LNCAP (cell line): ENCODE measurements at regions not wholly inside any gene's neighbourhood (a gene's known extent, or its start where the extent isn't known, plus 50 kb on each side); places are given as distances from the start of the nearest gene placed in this dataset.

ENCODE experiments used
- CTCF ChIP-seq: fragments of 450-650 bp; IDR thresholded peaks from 2 replicates; pipeline ENCODE4 v1.5.1; 2017; ENCODE audit warnings: mild to moderate bottlenecking

GRCh38 chr10:64091897-64092296, 570.7 kb downstream of the REEP3 start:
- TF ChIP-seq CTCF, result peak; percentile 46; the same call in 1 of the 2 replicates

- TF ChIP-seq CTCF, result no peak
These were observed 572.1 kb downstream of the REEP3 start for GRCh38 chr10:64093304-64093703.

GRCh38 chr10:64093946-64094535, 572.8 kb downstream of the REEP3 start:
- no peak for TF ChIP-seq CTCF

GRCh38 chr10:64096941-64097340, 575.7 kb downstream of the REEP3 start:
- TF ChIP-seq CTCF, result no peak

- TF ChIP-seq CTCF, result no peak
These were observed 576.4 kb downstream of the REEP3 start for GRCh38 chr10:64097391-64098122.

- no peak for TF ChIP-seq CTCF
These were observed 577.8 kb downstream of the REEP3 start for GRCh38 chr10:64098994-64099393.

- no peak for TF ChIP-seq CTCF
These were observed 580.5 kb downstream of the REEP3 start for GRCh38 chr10:64101606-64102263.
